Caco-2 (cell line): ENCODE measurements at regions not wholly inside any gene's neighbourhood (a gene's known extent, or its start where the extent isn't known, plus 50 kb on each side); places are given as distances from the start of the nearest gene placed in this dataset.

Source experiments
- BruUV-seq: library from RNA; stranded (reverse); fragments of 400-500 nt; replicated peaks from 2 replicates; lab custom pipeline; 2021; lab: Mats Ljungman, UMichigan
- CTCF ChIA-PET: fragments of 300-600 bp; sonication (Branson Sonifier 250); formaldehyde crosslinking; loops from one replicate; lab custom pipeline; 2022; ENCODE audit warnings: antibody characterized with exemption; lab: Charles Lee
- POLR2A ChIA-PET: fragments of 300-600 bp; sonication (Branson Sonifier 250); formaldehyde crosslinking; loops from one replicate; lab custom pipeline; 2022; ENCODE audit warnings: antibody characterized with exemption; lab: Charles Lee
- DNase-seq, 2 experiments: peaks; one replicate each; pipeline versions ENCODE4 v3.0.0 to v3.0.0-alpha.2; 2020 to 2022
- H3K27me3 ChIP-seq: replicated peaks from 2 replicates; pipeline ENCODE4 v1.6.0; 2011; ENCODE audit warnings: low read length; ENCODE audit not compliant: control insufficient read depth, insufficient read depth
- H3K36me3 ChIP-seq: 2 replicates; pipeline ENCODE4 v1.5.1; 2011; ENCODE audit warnings: low read length; ENCODE audit not compliant: control insufficient read depth, insufficient read depth
- H3K4me1 ChIP-seq: fragments of 250-450 bp; sonication (Bioruptor Pico); 2 replicates; pipeline ENCODE4 v1.5.1; 2020; ENCODE audit warnings: mild to moderate bottlenecking
- H3K4me3 ChIP-seq: 2 replicates; pipeline ENCODE4 v1.5.1; 2011; ENCODE audit warnings: low read depth, mild to moderate bottlenecking, control low read depth, low read length
- H3K9me3 ChIP-seq: fragments of 250-450 bp; sonication (Bioruptor Pico); 2 replicates; pipeline ENCODE4 v1.5.1; 2020; ENCODE audit warnings: mild to moderate bottlenecking, moderate library complexity
- H3K27ac Mint-ChIP-seq: one replicate; pipeline ENCODE4 v1.8.0; 2022; ENCODE audit warnings: mixed read lengths; ENCODE audit not compliant: unreplicated experiment
- H3K27me3 Mint-ChIP-seq: one replicate; pipeline ENCODE4 v1.8.0; 2022; ENCODE audit warnings: mixed read lengths; ENCODE audit not compliant: insufficient read depth, unreplicated experiment
- H3K36me3 Mint-ChIP-seq: one replicate; pipeline ENCODE4 v1.8.0; 2022; ENCODE audit warnings: mild to moderate bottlenecking, mixed read lengths; ENCODE audit not compliant: insufficient read depth, unreplicated experiment
- H3K4me1 Mint-ChIP-seq: one replicate; pipeline ENCODE4 v1.8.0; 2022; ENCODE audit warnings: low read depth, mixed read lengths; ENCODE audit not compliant: unreplicated experiment
- H3K4me3 Mint-ChIP-seq: one replicate; pipeline ENCODE4 v1.8.0; 2022; ENCODE audit warnings: mild to moderate bottlenecking, moderate library complexity, mixed read lengths; ENCODE audit not compliant: unreplicated experiment
- H3K9me3 Mint-ChIP-seq: one replicate; pipeline ENCODE4 v1.8.0; 2022; ENCODE audit warnings: mixed read lengths; ENCODE audit not compliant: unreplicated experiment
- CTCF ChIP-seq, 2 experiments: fragments of 200-600 bp in 1 of 2; IDR thresholded peaks; 1 replicate in 1 of 2; 2 replicates in 1 of 2; pipeline versions ENCODE4 v1.5.1 to v1.8.0; 2011 to 2022; ENCODE audit warnings: antibody characterized with exemption in 1 of 2, control low read depth in 1 of 2, inconsistent platforms in 1 of 2, low read depth in 1 of 2, low read length in 1 of 2, mild to moderate bottlenecking in 1 of 2, moderate library complexity in 1 of 2; ENCODE audit not compliant: insufficient read depth in 1 of 2, severe bottlenecking in 1 of 2, unreplicated experiment in 1 of 2
- intact Hi-C: fragments of 100-400 bp; cut with micrococcal nuclease; formaldehyde crosslinking; loops from one replicate; pipeline ENCODE4 v1.10.0; 2022; ENCODE audit not compliant: unreplicated experiment

- no peak for TF ChIP-seq CTCF (IDR thresholded peaks at IDR 0.05; ENCODE audit: insufficient read depth in 1 of 2, low read depth in 1 of 2, low read length in 1 of 2, severe bottlenecking in 1 of 2, unreplicated experiment in 1 of 2)
- Mint-ChIP-seq H3K9me3 (peaks cover 8% of the 10 kb centered on the region), H3K27ac (no peak overlapping the region), H3K4me1 (peaks cover 5% of the 10 kb centered on the region), H3K36me3 (no peaks in the 10 kb centered on the region), H3K4me3 (no peak overlapping the region), H3K27me3 (no peaks in the 10 kb centered on the region)
- POLR2A ChIA-PET = no interaction called here
- H3K9me3 ChIP-seq = peaks cover 4% of the 10 kb centered on the region; the same call in 1 of the 2 replicates
- CTCF ChIA-PET = no interaction called here
- no TSS peak for BruUV-seq
- H3K4me3 ChIP-seq = no peak overlapping the region
- intact Hi-C loops = no loop called here
- no peak for DNase-seq
- no peaks in the 10 kb centered on the region for H3K36me3 ChIP-seq
- peaks cover 9% of the 10 kb centered on the region; the same call in 1 of the 2 replicates for H3K4me1 ChIP-seq
- H3K27me3 ChIP-seq = no peaks in the 10 kb centered on the region
Observed at GRCh38 chr5:142246258-142246657, 78.6 kb downstream of the SPRY4 start.

DNA sequence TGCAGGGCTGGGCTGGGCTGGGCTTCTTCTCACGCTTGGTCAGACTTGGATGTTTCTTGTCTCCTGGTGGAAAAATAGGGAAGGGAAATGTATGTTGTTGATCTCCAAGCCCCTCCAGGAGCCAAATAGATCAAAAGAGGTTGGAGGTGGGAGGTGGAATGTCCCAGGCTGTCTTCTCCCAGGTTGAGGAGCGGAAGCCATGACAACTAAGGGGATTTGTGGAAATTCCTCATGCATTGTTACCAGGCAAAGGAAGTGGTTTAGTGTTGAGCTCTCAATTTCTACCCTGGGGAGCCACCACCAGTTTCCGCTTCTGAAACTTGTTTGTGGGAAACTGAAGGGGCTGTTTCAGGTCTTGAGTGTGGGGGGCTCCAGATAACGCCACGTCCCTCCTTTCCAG, 79.0 kb downstream of the SPRY4 start:
- ChIA-PET CTCF (no interaction called here), POLR2A (no interaction called here)
- Histone ChIP-seq H3K4me1 (peaks cover 9% of the 10 kb centered on the region; the same call in 1 of the 2 replicates), H3K9me3 (peaks cover 4% of the 10 kb centered on the region; the same call in 1 of the 2 replicates), H3K36me3 (no peaks in the 10 kb centered on the region), H3K4me3 (no peak overlapping the region), H3K27me3 (no peaks in the 10 kb centered on the region)
- no peak overlapping the region for H3K27ac Mint-ChIP-seq
- H3K9me3 Mint-ChIP-seq = peaks cover 7% of the 10 kb centered on the region
- H3K27me3 Mint-ChIP-seq = no peaks in the 10 kb centered on the region
- DNase-seq = no peak
- peaks cover 5% of the 10 kb centered on the region for H3K4me1 Mint-ChIP-seq
- intact Hi-C loops = no loop called here
- no peak overlapping the region for H3K4me3 Mint-ChIP-seq
- no peaks in the 10 kb centered on the region for H3K36me3 Mint-ChIP-seq
- no peak for TF ChIP-seq CTCF (IDR thresholded peaks at IDR 0.05; ENCODE audit: insufficient read depth in 1 of 2, low read depth in 1 of 2, low read length in 1 of 2, severe bottlenecking in 1 of 2, unreplicated experiment in 1 of 2)
- no TSS peak for BruUV-seq

GRCh38 chr5:142244440-142244839, 80.4 kb downstream of the SPRY4 start:
- ChIA-PET CTCF (no interaction called here), POLR2A (no interaction called here)
- Histone ChIP-seq H3K27me3 (no peaks in the 10 kb centered on the region), H3K36me3 (no peaks in the 10 kb centered on the region), H3K9me3 (peaks cover 4% of the 10 kb centered on the region; the same call in 1 of the 2 replicates), H3K4me3 (no peak overlapping the region), H3K4me1 (peaks cover 13% of the 10 kb centered on the region)
- H3K36me3 Mint-ChIP-seq = no peaks in the 10 kb centered on the region
- H3K4me1 Mint-ChIP-seq = peaks cover 7% of the 10 kb centered on the region
- DNase-seq = no peak
- H3K9me3 Mint-ChIP-seq = no peaks in the 10 kb centered on the region
- no peak overlapping the region for H3K4me3 Mint-ChIP-seq
- TF ChIP-seq CTCF (IDR thresholded peaks at IDR 0.05; ENCODE audit: insufficient read depth in 1 of 2, low read depth in 1 of 2, low read length in 1 of 2, severe bottlenecking in 1 of 2, unreplicated experiment in 1 of 2) = no peak
- BruUV-seq = no TSS peak
- intact Hi-C loops = no loop called here
- no peaks in the 10 kb centered on the region for H3K27me3 Mint-ChIP-seq
- no peak overlapping the region for H3K27ac Mint-ChIP-seq
